GM23338 (cell line): ENCODE measurements at regions not wholly inside any gene's neighbourhood (a gene's known extent, or its start where the extent isn't known, plus 50 kb on each side); places are given as distances from the start of the nearest gene placed in this dataset.

Experiments used
- CREB1 ChIP-seq: fragments of 250-450 bp; sonication (Bioruptor Pico); IDR thresholded peaks from 2 replicates; pipeline ENCODE4 v1.5.0; 2020; ENCODE audit warnings: low read depth, mild to moderate bottlenecking, moderate library complexity
- EZH2 ChIP-seq: fragments of 200-600 bp; sonication (generic); IDR thresholded peaks from one replicate; pipeline ENCODE4 v1.8.0; 2017; ENCODE audit warnings: antibody characterized with exemption, mild to moderate bottlenecking, low read depth; ENCODE audit not compliant: unreplicated experiment
- EZH2phosphoT487 ChIP-seq: fragments of 200-600 bp; sonication (generic); IDR thresholded peaks from one replicate; pipeline ENCODE4 v1.8.1; 2018; ENCODE audit warnings: antibody characterized with exemption; ENCODE audit not compliant: unreplicated experiment
- POLR2AphosphoS5 ChIP-seq: IDR thresholded peaks from 2 replicates; pipeline ENCODE4 v1.6.1; 2016; ENCODE audit warnings: antibody characterized with exemption, low read depth
- TF ChIP-seq, protein P1 (sequence below), 2 experiments: fragments of 200-600 bp in 1 of 2; sonication (generic) in 1 of 2; conservative IDR thresholded peaks; 2 replicates each; pipeline versions ENCODE4 v1.5.1 to v1.6.1; 2016 to 2017; ENCODE audit warnings: antibody characterized with exemption in 2 of 2, low read depth in 2 of 2, mild to moderate bottlenecking in 2 of 2, moderate library complexity in 1 of 2
- TF ChIP-seq, protein P2 (sequence below): fragments of 250-450 bp; sonication (Bioruptor Pico); IDR thresholded peaks from 2 replicates; pipeline ENCODE4 v1.5.0; 2020; ENCODE audit warnings: mild to moderate bottlenecking, moderate library complexity

DNA sequence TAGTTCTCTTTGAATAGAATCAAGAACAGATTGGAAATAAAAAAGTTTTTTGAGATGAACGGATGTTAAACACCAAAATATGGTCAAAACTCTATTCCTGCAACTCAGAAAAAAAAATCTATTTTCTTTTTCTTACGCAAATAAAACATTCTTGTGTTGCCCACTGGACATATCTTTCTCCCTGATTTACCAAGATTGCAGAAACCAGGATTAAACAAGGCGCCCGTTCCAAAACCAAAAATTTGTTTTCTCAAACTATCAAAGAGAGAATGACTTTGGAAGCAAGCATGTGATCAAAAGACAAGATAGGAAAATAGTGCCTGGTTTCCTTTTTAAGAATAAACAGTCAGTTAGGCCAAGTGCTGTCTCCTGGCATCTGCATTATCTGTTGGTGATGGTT is 273.1 kb downstream of the CLIC5 start:
- TF ChIP-seq, protein P1, sequence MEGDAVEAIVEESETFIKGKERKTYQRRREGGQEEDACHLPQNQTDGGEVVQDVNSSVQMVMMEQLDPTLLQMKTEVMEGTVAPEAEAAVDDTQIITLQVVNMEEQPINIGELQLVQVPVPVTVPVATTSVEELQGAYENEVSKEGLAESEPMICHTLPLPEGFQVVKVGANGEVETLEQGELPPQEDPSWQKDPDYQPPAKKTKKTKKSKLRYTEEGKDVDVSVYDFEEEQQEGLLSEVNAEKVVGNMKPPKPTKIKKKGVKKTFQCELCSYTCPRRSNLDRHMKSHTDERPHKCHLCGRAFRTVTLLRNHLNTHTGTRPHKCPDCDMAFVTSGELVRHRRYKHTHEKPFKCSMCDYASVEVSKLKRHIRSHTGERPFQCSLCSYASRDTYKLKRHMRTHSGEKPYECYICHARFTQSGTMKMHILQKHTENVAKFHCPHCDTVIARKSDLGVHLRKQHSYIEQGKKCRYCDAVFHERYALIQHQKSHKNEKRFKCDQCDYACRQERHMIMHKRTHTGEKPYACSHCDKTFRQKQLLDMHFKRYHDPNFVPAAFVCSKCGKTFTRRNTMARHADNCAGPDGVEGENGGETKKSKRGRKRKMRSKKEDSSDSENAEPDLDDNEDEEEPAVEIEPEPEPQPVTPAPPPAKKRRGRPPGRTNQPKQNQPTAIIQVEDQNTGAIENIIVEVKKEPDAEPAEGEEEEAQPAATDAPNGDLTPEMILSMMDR (conservative IDR thresholded peaks at IDR 0.05; ENCODE audit: low read depth in 2 of 2), result no peak
- TF ChIP-seq POLR2AphosphoS5 (no peak), EZH2phosphoT487 (no peak), CREB1 (CRISPR knock-in tag) (no peak), EZH2 (no peak)
- TF ChIP-seq, protein P2, sequence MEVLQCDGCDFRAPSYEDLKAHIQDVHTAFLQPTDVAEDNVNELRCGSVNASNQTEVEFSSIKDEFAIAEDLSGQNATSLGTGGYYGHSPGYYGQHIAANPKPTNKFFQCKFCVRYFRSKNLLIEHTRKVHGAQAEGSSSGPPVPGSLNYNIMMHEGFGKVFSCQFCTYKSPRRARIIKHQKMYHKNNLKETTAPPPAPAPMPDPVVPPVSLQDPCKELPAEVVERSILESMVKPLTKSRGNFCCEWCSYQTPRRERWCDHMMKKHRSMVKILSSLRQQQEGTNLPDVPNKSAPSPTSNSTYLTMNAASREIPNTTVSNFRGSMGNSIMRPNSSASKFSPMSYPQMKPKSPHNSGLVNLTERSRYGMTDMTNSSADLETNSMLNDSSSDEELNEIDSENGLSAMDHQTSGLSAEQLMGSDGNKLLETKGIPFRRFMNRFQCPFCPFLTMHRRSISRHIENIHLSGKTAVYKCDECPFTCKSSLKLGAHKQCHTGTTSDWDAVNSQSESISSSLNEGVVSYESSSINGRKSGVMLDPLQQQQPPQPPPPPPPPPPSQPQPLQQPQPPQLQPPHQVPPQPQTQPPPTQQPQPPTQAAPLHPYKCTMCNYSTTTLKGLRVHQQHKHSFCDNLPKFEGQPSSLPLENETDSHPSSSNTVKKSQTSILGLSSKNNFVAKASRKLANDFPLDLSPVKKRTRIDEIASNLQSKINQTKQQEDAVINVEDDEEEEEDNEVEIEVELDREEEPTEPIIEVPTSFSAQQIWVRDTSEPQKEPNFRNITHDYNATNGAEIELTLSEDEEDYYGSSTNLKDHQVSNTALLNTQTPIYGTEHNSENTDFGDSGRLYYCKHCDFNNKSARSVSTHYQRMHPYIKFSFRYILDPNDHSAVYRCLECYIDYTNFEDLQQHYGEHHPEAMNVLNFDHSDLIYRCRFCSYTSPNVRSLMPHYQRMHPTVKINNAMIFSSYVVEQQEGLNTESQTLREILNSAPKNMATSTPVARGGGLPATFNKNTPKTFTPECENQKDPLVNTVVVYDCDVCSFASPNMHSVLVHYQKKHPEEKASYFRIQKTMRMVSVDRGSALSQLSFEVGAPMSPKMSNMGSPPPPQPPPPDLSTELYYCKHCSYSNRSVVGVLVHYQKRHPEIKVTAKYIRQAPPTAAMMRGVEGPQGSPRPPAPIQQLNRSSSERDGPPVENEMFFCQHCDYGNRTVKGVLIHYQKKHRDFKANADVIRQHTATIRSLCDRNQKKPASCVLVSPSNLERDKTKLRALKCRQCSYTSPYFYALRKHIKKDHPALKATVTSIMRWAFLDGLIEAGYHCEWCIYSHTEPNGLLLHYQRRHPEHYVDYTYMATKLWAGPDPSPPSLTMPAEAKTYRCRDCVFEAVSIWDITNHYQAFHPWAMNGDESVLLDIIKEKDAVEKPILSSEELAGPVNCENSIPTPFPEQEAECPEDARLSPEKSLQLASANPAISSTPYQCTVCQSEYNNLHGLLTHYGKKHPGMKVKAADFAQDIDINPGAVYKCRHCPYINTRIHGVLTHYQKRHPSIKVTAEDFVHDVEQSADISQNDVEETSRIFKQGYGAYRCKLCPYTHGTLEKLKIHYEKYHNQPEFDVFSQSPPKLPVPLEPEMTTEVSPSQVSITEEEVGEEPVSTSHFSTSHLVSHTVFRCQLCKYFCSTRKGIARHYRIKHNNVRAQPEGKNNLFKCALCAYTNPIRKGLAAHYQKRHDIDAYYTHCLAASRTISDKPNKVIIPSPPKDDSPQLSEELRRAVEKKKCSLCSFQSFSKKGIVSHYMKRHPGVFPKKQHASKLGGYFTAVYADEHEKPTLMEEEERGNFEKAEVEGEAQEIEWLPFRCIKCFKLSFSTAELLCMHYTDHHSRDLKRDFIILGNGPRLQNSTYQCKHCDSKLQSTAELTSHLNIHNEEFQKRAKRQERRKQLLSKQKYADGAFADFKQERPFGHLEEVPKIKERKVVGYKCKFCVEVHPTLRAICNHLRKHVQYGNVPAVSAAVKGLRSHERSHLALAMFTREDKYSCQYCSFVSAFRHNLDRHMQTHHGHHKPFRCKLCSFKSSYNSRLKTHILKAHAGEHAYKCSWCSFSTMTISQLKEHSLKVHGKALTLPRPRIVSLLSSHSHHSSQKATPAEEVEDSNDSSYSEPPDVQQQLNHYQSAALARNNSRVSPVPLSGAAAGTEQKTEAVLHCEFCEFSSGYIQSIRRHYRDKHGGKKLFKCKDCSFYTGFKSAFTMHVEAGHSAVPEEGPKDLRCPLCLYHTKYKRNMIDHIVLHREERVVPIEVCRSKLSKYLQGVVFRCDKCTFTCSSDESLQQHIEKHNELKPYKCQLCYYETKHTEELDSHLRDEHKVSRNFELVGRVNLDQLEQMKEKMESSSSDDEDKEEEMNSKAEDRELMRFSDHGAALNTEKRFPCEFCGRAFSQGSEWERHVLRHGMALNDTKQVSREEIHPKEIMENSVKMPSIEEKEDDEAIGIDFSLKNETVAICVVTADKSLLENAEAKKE, result no peak
